Fibroblast of skin of left biceps (primary cell): ENCODE measurements at regions not wholly inside any gene's neighbourhood (a gene's known extent, or its start where the extent isn't known, plus 50 kb on each side); places are given as distances from the start of the nearest gene placed in this dataset.
A peak's percentile ranks its signal among the peaks of the same experiment; 100 is the strongest.

ENCODE experiments used
- DNase-seq, 2 experiments: peaks; one replicate each; pipeline ENCODE4 v3.0.0-alpha.2; 2013; ENCODE audit warnings: low read depth in 2 of 2

- DNase-seq = peak in 1 of 2 experiments; percentile 5
These were observed 549.9 kb downstream of the XIRP2 start for GRCh38 chr2:167438206-167438605.

GRCh38 chr2:167431949-167432348 lies 543.7 kb downstream of the XIRP2 start:
- DNase-seq = no peak

GRCh38 chr2:167430447-167430846 lies 542.2 kb downstream of the XIRP2 start:
- no peak for DNase-seq

DNA sequence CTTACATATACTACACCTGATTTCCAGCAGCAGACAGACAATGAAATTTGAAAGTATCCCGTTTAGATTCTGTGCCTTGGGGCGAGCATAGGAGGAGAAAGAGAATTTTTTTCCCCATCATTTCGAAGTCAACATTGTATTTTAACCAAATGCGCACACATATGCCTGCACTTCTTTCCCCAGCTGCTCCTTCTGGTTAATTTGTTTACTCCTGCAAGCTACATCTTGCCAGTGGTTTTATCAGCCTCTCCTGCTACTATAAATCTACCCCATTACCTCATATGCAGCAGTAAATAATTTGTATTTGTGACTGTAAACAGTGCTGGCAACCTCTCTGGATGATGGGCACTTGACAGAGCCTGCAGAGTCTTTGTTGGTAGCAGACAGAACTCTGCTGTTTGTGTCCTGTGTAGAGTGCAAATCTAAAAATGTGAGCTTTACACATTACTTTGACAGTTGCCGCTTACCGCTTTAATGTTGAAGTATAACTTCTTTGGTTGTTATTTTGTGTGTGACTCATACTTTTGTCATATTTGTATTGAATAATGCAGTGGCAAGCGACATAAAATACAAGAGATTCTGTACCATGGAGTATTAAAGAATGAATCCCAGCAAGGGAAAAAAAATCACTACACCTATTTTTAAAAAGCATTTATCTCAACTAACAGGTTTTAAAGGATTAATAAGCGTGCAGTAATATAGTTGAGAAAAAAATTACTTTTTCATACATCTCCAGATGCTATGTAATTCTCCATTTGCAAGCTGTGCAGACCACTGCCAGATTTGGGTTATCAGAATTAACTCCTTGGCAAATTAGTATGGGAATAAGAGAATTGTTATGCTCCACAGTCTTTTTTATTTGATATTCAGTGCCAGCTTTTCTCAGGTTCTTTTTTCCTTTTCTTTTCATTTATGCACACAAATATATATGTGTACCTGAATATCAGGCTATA lies 536.8 kb downstream of the XIRP2 start:
- no peak for DNase-seq

DNA sequence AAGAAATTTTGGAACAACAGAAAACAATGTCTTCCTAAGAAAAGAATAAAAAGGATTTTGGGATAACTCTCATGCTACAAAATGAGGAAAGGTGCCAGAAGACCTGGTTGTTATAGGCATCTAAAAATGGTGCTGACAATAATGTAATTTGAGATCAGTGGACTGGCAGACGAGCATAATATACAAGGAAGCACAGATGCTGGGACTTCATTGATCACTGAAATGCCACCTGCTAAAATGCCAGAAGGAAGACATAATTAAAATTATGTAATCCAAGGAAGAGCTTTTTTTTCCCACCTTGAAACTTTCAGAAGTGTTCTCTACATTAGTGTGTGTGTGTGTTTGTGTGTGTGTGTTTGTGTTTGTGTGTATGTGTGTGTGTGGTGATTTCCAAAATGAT lies 535.9 kb downstream of the XIRP2 start:
- DNase-seq = no peak

DNA sequence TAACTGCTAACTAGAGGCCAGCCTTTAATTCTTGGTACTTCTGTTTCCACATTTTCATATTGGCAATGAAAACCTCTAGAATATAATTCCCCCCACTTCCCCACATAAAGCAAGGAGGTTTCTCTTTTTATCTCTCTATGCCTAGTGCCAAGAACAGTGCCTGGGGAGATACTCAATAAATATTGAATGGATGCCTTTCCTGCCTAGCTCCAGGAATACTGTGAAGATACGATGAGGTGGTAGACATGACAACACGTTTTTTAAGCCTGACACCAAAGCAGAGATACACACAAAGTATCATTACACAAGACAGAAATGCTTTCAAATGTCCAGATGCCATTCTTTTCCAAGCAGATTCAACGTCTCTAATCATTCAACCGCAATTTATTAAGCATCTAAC lies 535.5 kb downstream of the XIRP2 start:
- no peak for DNase-seq

DNA sequence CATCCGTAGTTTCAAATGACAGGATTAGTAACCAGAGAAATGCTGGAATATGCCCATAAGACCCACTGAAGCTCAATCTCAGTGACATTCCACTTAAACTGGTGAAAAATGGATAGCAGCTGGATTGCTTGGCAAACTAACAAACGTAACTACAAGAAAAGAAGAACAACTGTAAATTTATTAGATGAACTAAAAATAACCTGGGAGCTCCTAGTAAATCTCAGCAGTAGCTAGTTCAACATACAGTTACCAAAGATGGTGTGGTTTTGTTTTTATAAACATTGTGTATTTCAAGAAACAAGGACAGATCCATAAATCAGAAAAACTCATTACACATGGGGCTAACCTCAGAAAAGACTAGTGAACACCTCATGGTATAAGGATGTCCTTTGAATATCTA lies 531.9 kb downstream of the XIRP2 start:
- DNase-seq = no peak

DNA sequence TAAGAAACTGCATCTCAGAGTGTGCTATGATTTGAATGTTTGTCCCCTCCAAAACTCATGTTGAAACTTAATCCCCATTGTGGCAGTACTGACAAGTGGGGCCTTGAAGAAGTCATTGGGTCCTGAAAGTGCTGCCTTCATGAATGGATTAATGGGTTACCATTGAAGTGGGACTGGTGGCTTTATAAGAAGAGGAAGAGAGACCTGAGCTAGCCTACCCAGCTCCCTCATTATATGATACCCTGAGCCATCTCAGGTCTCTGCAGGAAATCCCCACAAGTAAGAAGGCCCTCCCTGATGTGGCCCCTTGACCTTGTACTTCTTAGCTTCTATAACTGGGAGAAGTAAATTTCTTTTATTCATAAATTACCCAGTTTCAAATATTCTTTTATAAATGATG lies 526.8 kb downstream of the XIRP2 start:
- DNase-seq = no peak

- no peak for DNase-seq
These were observed 523.1 kb downstream of the XIRP2 start for GRCh38 chr2:167411367-167411766.

DNA sequence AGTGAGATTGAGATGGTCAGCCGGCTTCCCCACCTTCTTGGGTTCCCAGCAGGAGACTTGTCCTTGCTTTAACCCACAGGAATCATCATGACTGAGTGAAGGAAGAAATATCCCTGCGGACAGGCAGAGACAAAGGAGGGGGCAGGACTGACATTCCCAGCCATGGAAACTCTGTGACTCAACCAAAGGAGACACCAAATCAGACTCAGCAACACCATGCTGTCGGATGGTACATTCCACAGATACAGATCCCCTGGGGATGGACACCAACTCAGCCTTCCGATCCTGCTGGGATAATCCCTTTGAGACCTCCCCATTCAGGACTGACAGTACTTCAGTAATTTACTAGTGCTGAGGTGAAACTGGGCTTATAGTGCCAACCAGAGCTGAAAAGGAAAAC lies 518.3 kb downstream of the XIRP2 start:
- DNase-seq = peak; percentile 1 to 12

DNA sequence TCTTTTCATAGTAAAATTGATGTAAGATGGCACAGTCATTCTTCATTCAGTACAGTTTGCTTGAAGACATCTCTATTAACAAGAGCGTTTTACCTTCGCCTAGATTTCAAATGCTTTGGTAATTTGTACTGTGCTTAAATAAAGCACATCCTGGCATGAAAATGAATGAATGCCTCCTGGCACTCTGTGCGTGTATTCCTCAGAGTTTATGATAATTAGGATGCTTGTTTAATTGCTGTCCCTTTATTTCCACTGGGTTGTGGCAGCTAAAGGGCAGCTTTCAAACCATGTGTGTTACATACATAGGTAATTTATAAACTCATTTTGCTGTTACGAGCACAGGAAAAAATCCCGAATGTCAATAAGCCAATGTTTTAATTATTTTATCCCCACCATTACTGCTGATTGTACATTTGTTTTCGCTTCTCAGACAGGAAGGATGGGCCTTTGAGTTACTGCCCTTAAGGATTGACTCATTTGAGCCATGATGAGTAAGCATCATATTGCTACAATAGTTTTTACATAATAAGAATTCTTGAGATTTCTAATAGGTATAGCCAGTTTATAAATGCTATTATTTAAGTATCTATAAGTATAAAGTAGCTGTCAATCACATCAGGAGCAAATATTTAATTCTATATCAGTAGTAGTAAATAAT lies 516.5 kb downstream of the XIRP2 start:
- no peak for DNase-seq

- no peak for DNase-seq
These were observed 513.0 kb downstream of the XIRP2 start for GRCh38 chr2:167401309-167401708.

GRCh38 chr2:167400546-167400945 lies 512.3 kb downstream of the XIRP2 start:
- no peak for DNase-seq

- no peak for DNase-seq
These were observed 510.6 kb downstream of the XIRP2 start for GRCh38 chr2:167398873-167399272.

DNA sequence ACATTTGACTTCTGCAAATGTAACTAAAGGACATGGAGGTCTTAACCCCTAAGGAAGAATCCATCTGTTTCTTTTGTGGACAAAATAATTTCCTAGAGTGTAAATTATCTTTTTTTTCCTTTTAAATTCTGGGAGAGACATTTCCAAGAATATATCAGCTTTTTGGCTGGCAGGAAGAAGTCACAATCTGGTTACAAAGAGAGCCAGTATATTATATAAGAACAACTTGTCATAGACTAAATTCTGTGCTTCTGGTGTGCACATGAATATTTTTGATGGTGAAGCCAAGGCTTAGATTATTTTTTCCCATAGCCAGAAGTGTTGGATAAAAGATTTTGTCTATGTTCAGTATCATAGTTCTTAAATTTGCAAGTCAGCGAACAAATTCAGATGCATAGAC lies 500.6 kb downstream of the XIRP2 start:
- DNase-seq = no peak

DNA sequence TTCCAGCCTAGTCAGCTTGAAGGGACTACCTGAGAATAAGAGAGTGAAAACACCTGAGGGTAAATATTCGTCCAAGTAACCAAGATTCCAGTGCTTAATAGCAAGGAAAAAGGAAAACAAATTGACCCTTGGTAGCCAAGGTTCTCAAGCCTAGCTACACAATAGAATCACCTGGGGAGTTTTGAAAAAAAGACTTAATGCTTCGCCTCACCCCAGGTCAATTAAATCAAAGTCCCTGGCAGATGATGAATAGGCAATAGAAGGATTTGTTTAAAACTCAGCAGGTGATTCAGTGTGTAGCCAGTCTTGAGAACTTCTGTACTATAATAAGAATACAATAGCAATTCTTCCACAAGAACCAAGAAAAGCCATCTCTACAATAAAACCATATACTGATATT lies 500.2 kb downstream of the XIRP2 start:
- no peak for DNase-seq

- DNase-seq = no peak
These were observed 498.4 kb downstream of the XIRP2 start for GRCh38 chr2:167386694-167387093.

DNA sequence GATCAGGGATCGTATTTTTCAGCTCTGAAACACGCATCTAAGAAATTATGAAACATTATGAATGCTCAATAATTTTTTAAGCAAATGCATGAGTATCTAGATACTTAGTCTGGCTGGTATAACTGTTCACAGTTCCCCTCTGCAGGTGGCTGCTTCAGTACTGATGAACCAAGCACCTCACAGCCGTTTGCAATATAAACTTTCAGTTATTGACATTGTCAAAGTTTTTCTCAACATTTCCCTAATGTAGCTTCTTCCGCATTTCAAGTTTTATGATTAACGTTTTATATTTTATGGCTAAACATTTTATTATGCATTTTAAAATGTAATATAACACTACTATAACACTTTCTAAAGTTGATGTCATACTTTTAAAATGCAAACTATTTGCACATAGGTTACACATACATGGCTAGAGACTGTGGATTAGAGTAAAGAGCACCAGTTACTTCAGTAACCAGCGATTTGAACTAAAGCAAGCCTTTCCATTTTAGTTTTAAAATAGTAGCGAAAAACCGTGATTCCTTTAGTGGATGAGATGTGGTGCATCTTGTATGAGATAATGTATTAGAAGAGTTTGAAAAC lies 495.4 kb downstream of the XIRP2 start:
- DNase-seq = no peak

DNA sequence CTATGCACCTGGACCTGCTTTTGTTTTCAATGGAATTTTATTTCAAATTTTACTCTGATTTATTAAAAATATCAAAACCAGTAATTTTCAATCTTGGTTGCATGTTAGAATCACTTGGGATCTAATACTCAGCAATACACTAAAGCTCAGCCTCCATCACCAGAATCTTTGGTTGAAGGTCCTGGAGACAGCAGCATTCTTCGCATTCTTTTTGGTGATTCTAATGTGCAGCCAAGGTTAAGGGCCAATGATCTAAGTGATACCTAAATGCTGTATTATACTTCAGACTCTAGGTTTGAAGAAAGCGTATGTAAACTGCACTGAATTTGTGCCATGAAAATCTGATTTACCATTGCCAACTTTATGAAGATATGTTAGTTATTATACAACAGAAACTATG lies 493.1 kb downstream of the XIRP2 start:
- DNase-seq = no peak

- DNase-seq = no peak
These were observed 492.3 kb downstream of the XIRP2 start for GRCh38 chr2:167380555-167380954.

DNA sequence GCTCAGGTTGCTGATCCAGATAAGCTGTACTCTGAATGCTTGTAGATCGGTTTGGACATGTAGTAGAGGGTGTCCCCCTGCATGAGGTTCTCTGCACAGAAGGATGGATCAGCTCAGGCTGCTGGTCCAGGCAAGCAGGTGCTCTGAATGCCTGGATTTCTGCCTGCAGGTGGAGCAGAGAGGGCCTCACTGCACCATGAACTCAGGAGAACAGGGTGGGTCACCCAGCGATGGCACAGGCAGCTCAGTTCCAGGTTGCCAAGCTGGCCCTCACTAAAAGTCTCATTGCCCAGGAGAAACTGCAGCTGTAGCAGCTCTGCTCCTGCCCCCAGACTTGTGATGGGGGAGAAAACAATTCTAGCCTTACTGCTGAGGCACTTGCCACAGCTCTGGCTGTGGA lies 491.8 kb downstream of the XIRP2 start:
- DNase-seq = no peak

- DNase-seq = no peak
These were observed 480.8 kb downstream of the XIRP2 start for GRCh38 chr2:167369083-167369482.

- DNase-seq = no peak
These were observed 480.1 kb downstream of the XIRP2 start for GRCh38 chr2:167368371-167368770.
